HEK293T (cell line): ENCODE measurements at regions not wholly inside any gene's neighbourhood (a gene's known extent, or its start where the extent isn't known, plus 50 kb on each side); places are given as distances from the start of the nearest gene placed in this dataset.

Experiments used
- BHLHE40 ChIP-seq: fragments of 450-650 bp; IDR thresholded peaks from 2 replicates; pipeline ENCODE4 v1.6.1; 2016; ENCODE audit warnings: mild to moderate bottlenecking, moderate library complexity, borderline replicate concordance
- CTBP1 ChIP-seq: fragments of 450-650 bp; IDR thresholded peaks from 2 replicates; pipeline ENCODE4 v1.6.1; 2016; ENCODE audit warnings: borderline replicate concordance
- FOXA1 ChIP-seq: fragments of 450-650 bp; IDR thresholded peaks from 2 replicates; pipeline ENCODE4 v1.6.1; 2016; ENCODE audit warnings: mild to moderate bottlenecking
- FOXM1 ChIP-seq: fragments of 450-650 bp; IDR thresholded peaks from 2 replicates; pipeline ENCODE4 v1.6.1; 2017; ENCODE audit warnings: mild to moderate bottlenecking, borderline replicate concordance
- LEF1 ChIP-seq: fragments of 450-650 bp; IDR thresholded peaks from 2 replicates; pipeline ENCODE4 v1.6.1; 2017; ENCODE audit warnings: mild to moderate bottlenecking, borderline replicate concordance
- SUZ12 ChIP-seq: fragments of 450-650 bp; IDR thresholded peaks from 2 replicates; pipeline ENCODE4 v1.6.1; 2016; ENCODE audit warnings: mild to moderate bottlenecking

- TF ChIP-seq SUZ12 (no peak), BHLHE40 (no peak), LEF1 (no peak), FOXM1 (no peak), FOXA1 (no peak), CTBP1 (no peak)
Measured at GRCh38 chr5:65078331-65078730, 309.6 kb downstream of the CWC27 start.
